K562 (cell line): ENCODE measurements at regions not wholly inside any gene's neighbourhood (a gene's known extent, or its start where the extent isn't known, plus 50 kb on each side); places are given as distances from the start of the nearest gene placed in this dataset.
A peak's percentile ranks its signal among the peaks of the same experiment; 100 is the strongest.

Experiments used
- ARHGAP35 ChIP-seq: fragments of 450-650 bp; IDR thresholded peaks from 2 replicates; pipeline ENCODE4 v1.6.1; 2018; ENCODE audit not compliant: partially characterized antibody
- CHCHD3 ChIP-seq: fragments of 250-450 bp; sonication (Bioruptor Pico); IDR thresholded peaks from 2 replicates; pipeline ENCODE4 v2.1.2; 2022; ENCODE audit warnings: mild to moderate bottlenecking
- GTF3C2 ChIP-seq: IDR thresholded peaks from 3 replicates; pipeline ENCODE4 v1.6.1; 2011; ENCODE audit warnings: borderline replicate concordance, mild to moderate bottlenecking, moderate library complexity; ENCODE audit not compliant: insufficient read length; ENCODE audit errors: extremely low read depth
- ID3 ChIP-seq, 2 experiments: fragments of 250-450 bp in 1 of 2; fragments of 450-650 bp in 1 of 2; sonication (Bioruptor Pico) in 1 of 2; IDR thresholded peaks; 2 replicates each; pipeline versions ENCODE4 v1.6.1 to v1.8.0; 2016 to 2021; ENCODE audit warnings: mild to moderate bottlenecking in 2 of 2, moderate library complexity in 2 of 2, missing compliant biosample characterization in 1 of 2, missing genetic modification characterization in 1 of 2
- KAT7 ChIP-seq: sonication (generic); formaldehyde crosslinking; IDR thresholded peaks from 2 replicates; pipeline ENCODE4 v1.8.0; 2022; ENCODE audit warnings: missing genetic modification reagents, mild to moderate bottlenecking, borderline replicate concordance
- SMARCC2 ChIP-seq: fragments of 450-650 bp; IDR thresholded peaks from 2 replicates; pipeline ENCODE4 v1.6.1; 2017; ENCODE audit warnings: antibody characterized with exemption, moderate library complexity, mild to moderate bottlenecking, low read depth
- STAG1 ChIP-seq: sonication (generic); formaldehyde crosslinking; IDR thresholded peaks from 2 replicates; pipeline ENCODE4 v1.5.0; 2020; ENCODE audit warnings: missing genetic modification reagents, borderline replicate concordance
- TRIM24 ChIP-seq, 2 experiments: fragments of 450-650 bp; IDR thresholded peaks; 2 replicates each; pipeline ENCODE4 v1.6.1; 2016
- VEZF1 ChIP-seq: fragments of 200-800 bp; sonication (Bioruptor generic); IDR thresholded peaks from 2 replicates; pipeline ENCODE4 v1.6.1; 2017; ENCODE audit warnings: missing genetic modification characterization, missing compliant biosample characterization
- WHSC1 ChIP-seq: IDR thresholded peaks from one replicate; pipeline ENCODE4 v1.6.1; 2012; ENCODE audit warnings: low read length, control low read depth, inconsistent platforms
- ZBTB49 ChIP-seq: sonication (generic); formaldehyde crosslinking; IDR thresholded peaks from 2 replicates; pipeline ENCODE4 v1.8.0; 2022; ENCODE audit warnings: missing genetic modification reagents, mild to moderate bottlenecking, borderline replicate concordance
- ZHX1 ChIP-seq: fragments of 150-350 bp; conservative IDR thresholded peaks from 2 replicates; pipeline ENCODE4 v1.6.1; 2014; ENCODE audit warnings: low read length
- ZNF175 ChIP-seq: fragments of 200-800 bp; sonication (Bioruptor generic); IDR thresholded peaks from 2 replicates; pipeline ENCODE4 v1.6.1; 2016; ENCODE audit warnings: low read depth, mild to moderate bottlenecking, missing genetic modification characterization, missing compliant biosample characterization
- ZNF75A ChIP-seq: fragments of 450-650 bp; formaldehyde crosslinking; IDR thresholded peaks from 2 replicates; pipeline ENCODE4 v1.4.0; 2020; ENCODE audit warnings: mild to moderate bottlenecking
- ZNF830 ChIP-seq: fragments of 250-450 bp; sonication (Bioruptor Pico); IDR thresholded peaks from 2 replicates; pipeline ENCODE4 v1.5.0; 2021; ENCODE audit warnings: mild to moderate bottlenecking

GRCh38 chr1:244224487-244225430, 173.7 kb downstream of the ZBTB18 start (continued):
- TF ChIP-seq ID3 (CRISPR knock-in tag; IDR thresholded peaks at IDR 0.05), result no peak
- TF ChIP-seq ID3 (tag; IDR thresholded peaks at IDR 0.05), result no peak
- peak; percentile 55 to 80; a peak in 3 of 4 replicates for TF ChIP-seq TRIM24 (IDR thresholded peaks at IDR 0.05)
- no peak for TF ChIP-seq STAG1
- TF ChIP-seq SMARCC2, result no peak
- no peak for TF ChIP-seq ZHX1
- no peak for TF ChIP-seq CHCHD3 (CRISPR knock-in tag)
- no peak for TF ChIP-seq GTF3C2
- no peak for TF ChIP-seq KAT7 (CRISPR knock-in tag)
- TF ChIP-seq ZNF75A (CRISPR knock-in tag), result no peak
- TF ChIP-seq ZNF830 (CRISPR knock-in tag), result no peak
- no peak for TF ChIP-seq ARHGAP35
- no peak for TF ChIP-seq WHSC1
- peak; percentile 83 for TF ChIP-seq ZNF175 (CRISPR knock-in tag)
- TF ChIP-seq ZBTB49 (CRISPR knock-in tag), result no peak
- TF ChIP-seq VEZF1 (CRISPR knock-in tag), result peak; percentile 26; the same call in 1 of the 2 replicates
